GM21447 (cell line): ENCODE measurements at regions not wholly inside any gene's neighbourhood (a gene's known extent, or its start where the extent isn't known, plus 50 kb on each side); places are given as distances from the start of the nearest gene placed in this dataset.
A peak's percentile ranks its signal among the peaks of the same experiment; 100 is the strongest.

Experiments used
- ATAC-seq: cut with Tn5 transposase; IDR thresholded peaks from one replicate; pipeline ENCODE4 v1.9.1; 2021; ENCODE audit not compliant: unreplicated experiment

DNA sequence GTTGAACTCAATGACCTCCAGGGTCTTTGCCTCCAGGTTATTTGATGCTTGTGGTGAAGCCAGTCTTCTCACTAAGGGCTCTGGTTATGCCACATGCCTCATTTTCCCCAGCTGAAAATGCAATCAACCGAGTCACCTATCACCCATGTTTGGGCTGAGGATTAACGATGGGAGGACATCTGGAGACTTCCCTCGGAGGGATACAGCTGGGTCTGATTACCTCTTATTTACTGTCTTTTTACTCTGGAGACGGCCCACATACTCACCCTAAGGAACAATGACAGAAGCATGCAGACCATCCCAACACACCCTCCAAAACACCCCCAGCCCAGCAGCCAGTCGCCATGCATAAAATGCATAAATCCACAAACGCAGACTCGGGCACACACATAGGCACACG is 187.4 kb downstream of the OPA1 start:
- no peak for ATAC-seq

DNA sequence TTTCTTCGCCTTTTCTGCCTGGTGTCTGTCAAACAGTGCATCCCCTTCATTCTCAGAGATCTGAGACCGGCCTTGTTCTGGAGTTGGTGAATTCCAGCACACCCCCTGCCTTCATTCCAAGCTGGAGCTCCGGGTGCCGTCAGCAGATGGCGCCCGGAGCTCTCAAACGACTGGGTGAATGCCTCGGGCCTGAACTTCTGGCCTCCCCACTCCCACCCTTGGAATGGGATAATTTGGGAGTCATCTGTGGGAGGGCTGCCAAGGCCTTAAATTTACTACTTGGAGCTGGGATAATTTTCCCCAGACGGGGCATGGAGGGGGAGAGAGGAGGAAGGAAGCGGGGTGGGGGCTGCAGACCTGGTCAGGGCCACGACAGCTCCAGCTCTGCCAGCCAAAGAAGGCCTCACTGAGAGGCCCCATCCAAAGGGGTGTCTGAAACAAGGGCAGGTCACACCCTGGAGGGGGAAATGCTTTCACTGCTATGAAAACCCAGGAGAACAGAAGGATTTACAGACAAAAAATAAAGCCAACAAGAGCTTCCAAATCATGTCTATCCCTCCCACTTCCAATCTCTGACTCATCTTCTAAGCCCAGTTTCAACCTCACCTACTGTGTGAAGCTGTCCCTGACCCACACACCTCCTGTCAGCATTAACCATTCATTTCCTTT is 187.9 kb downstream of the OPA1 start:
- no peak for ATAC-seq

DNA sequence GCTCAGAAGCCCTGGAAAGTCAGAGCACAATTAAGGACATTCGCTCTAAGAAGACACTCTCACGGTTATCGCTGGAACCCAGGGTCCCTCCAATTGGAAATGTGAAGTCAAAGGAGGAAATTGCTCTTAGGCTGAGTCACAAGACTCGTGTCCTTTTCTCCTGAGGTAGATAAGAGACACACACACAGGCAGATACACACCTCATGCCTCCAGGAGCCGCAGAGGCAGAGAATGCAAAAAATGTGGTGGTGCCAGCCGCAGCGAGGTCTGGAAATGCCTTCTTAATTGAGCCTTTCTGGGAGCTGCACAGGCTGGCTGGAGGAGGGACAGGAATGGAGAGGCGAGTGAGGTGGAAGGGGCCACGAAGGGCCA is 189.3 kb downstream of the OPA1 start:
- ATAC-seq: no peak

DNA sequence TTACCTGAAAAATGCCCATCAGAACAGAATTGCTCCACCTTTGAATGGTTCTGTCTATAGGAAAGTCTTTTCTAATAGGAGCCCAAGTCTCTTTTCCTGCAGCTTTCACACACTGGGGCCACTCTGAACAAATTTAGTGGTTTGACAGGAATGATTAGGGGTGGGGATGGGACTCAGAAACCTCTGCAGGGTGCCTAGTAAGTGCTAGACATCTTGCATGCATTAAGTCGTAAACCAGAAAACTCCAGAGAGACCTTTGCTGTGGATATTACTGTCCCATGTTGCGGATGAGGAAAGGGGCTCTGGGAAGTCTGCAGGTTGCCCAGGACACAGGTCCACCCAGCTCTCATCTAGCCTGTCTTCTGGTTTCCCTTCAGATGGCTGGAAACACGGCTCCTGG is 189.7 kb downstream of the OPA1 start:
- ATAC-seq: no peak

DNA sequence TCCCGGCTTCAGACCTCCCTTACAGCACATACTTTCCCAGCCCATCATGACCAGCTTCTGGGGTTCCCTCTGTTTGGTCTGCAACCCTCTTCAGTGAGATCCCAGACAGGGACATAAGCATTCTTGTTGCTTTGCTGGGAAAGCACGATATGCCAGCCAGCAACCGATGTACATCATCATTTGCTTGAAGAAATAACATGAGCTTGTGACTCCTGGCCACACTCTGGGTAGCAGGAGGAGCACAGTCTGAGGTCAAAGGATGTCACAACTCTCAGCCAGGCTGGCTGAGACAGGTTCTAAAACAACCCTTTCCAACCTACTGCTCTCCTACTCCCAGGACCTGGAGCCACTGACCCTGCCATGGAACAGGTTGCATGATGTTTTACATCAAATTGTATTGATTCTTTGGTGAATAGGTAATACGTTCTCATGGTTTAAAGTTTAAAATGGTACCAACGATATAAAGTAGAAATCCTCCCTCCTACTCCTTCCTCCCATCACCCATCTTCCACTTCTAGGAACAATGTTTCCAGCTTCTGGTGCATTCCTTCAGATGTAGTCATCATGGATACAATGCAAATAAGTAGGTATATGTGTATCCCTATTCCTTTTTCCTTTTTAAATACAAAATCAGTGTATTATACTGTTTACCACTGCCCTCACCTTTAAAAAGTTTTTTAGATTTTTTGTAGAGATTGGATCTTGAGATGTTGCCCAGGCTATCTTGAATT is 190.3 kb downstream of the OPA1 start:
- ATAC-seq: no peak

- no peak for ATAC-seq
Observed at GRCh38 chr3:193784822-193785221, 191.8 kb downstream of the OPA1 start.

- no peak for ATAC-seq
Observed at GRCh38 chr3:193787496-193787870, 194.5 kb downstream of the OPA1 start.

GRCh38 chr3:193788189-193788991 is 195.4 kb downstream of the OPA1 start:
- ATAC-seq: peak; percentile 87

GRCh38 chr3:193789455-193789854 is 196.4 kb downstream of the OPA1 start:
- ATAC-seq: no peak

DNA sequence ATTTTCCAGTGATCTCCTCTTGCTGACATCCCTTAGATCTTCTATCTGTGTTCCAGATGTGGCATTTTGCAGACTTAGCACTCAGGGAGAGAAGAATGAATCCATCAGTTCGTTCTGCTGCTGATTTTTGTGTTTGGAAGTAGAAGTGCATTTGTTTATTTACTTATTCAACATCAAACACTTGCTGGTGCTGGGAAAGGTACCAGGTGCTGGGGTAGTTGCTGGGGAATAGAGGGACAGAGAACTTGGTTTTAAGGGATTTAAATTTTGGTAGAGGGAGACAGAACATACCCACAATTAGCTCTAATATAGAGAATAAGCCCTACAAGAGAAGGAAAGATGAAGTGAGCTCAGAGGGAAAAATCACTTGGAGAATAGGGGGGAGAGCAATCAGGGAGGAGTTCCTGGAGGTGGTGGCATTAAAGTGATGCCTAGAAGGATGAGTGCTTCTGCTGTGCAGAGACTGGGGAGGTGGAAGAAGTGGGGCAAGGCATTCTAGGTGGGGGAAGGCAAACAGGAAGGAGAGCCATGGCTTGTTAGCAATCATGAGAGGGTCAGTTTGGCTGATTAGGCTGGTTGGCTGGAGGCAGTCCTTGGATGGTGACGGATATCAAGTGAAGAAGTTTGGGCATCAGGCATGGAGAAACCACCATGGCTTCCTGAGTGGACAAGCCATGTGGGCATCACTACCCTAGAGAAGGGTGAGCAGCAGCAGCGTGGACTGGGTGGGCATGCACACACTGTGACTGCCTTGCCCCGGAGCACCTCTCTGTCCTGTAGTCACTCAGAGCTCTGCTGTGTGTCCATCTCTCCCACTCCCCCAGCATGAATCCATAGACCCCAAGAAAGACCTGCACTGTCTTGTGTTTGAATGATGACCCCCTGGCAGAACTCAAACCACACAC is 197.3 kb downstream of the OPA1 start:
- ATAC-seq: no peak

GRCh38 chr3:193791041-193792032 is 198.3 kb downstream of the OPA1 start:
- no peak for ATAC-seq

- ATAC-seq: no peak
Observed at GRCh38 chr3:193793123-193793522, 200.1 kb downstream of the OPA1 start.

DNA sequence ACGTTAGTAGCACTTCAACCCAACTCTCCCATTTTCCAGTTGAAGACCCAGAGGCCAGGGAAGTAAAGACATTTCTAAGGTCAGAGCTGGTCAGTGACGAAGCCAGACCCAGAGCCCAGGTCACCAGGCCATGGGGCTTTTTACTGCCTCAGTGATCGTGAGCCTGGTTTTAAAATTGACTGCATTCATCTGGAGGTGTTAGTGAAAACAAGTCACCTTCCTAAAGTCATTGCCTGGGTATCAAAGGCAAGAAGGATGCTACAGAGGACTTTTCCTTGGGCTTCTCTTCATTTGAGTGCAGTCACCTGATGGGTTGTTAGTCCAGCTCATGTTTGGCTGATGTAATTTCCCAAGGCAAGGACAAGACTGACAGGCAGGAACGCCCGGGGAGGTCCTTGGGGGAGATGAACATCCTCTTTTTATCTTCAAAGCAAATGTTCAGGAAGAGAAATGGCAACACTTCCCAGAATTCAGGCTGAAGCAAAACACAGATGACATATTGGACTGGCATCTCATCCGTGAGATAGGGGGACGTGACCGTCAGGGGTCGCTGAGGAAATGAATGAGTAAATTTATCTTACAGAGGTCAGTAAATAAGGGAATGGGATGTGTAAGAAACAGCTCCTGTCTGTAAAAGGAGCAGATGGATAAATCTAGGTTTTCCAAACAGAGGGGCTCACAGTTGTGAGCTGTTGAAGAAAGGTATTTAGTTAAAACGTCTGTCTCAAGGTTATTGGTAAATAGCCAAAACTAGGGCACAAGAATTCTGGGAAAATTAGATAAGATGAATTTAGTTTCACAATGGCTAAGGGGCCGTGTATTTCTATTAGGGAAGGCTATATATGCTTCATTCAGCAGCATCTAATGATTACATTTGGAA is 201.2 kb downstream of the OPA1 start:
- ATAC-seq: no peak

GRCh38 chr3:193795062-193795690 is 202.2 kb downstream of the OPA1 start:
- ATAC-seq: no peak

GRCh38 chr3:193796089-193796488 is 203.1 kb downstream of the OPA1 start:
- no peak for ATAC-seq

DNA sequence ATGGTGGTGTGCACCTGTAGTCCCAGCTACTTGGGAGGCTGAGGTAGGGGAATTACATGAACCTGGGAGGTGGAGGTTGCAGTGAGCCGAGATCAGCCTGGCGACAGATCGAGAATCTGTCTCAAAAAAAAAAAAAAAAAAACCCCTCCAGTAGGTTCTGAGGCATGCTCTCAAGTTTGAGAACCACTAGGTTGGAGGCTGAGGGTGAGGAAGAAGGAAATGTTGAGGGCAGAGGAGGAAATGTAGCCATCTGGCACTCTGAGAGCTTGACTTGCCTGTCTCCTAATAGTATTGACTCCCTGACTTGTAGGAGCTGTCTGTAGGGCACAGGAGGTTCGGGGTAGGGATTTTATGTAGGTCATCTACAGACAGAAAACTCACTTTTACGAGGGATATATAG is 204.6 kb downstream of the OPA1 start:
- no peak for ATAC-seq

- ATAC-seq: no peak
Observed at GRCh38 chr3:193798051-193798450, 205.0 kb downstream of the OPA1 start.
